H9 (cell line): ENCODE measurements at regions not wholly inside any gene's neighbourhood (a gene's known extent, or its start where the extent isn't known, plus 50 kb on each side); places are given as distances from the start of the nearest gene placed in this dataset.

Experiments used
- DNase-seq: peaks from one replicate; pipeline ENCODE4 v3.0.0-alpha.2; 2017
- H2AFZ ChIP-seq: one replicate; pipeline ENCODE4 v1.6.1; 2013; ENCODE audit warnings: mild to moderate bottlenecking, low read length, control low read depth, moderate library complexity
- H2AK5ac ChIP-seq: 2 replicates; pipeline ENCODE4 v1.6.1; 2013; ENCODE audit warnings: low read length, control low read depth, mixed read lengths; ENCODE audit not compliant: insufficient read length
- H2BK120ac ChIP-seq: one replicate; pipeline ENCODE4 v1.6.1; 2013; ENCODE audit warnings: low read depth, mild to moderate bottlenecking, low read length, control low read depth, inconsistent platforms; ENCODE audit not compliant: poor library complexity, severe bottlenecking
- H2BK12ac ChIP-seq: 2 replicates; pipeline ENCODE4 v1.6.1; 2013; ENCODE audit warnings: low read length, control low read depth, mixed read lengths, low read depth; ENCODE audit not compliant: insufficient read length
- H2BK15ac ChIP-seq: 2 replicates; pipeline ENCODE4 v1.6.1; 2013; ENCODE audit warnings: low read depth, low read length, control low read depth
- H2BK20ac ChIP-seq: one replicate; pipeline ENCODE4 v1.6.1; 2013; ENCODE audit warnings: low read depth, mild to moderate bottlenecking, low read length, control low read depth, inconsistent platforms; ENCODE audit not compliant: poor library complexity, severe bottlenecking
- H2BK5ac ChIP-seq: 2 replicates; pipeline ENCODE4 v1.6.1; 2013; ENCODE audit warnings: low read length, control low read depth, mixed read lengths; ENCODE audit not compliant: insufficient read length
- H3K14ac ChIP-seq: 2 replicates; pipeline ENCODE4 v1.6.1; 2013; ENCODE audit warnings: low read length, control low read depth; ENCODE audit not compliant: insufficient read depth
- H3K18ac ChIP-seq: 2 replicates; pipeline ENCODE4 v1.6.1; 2013; ENCODE audit warnings: low read depth, mild to moderate bottlenecking, mixed read lengths, low read length, control low read depth; ENCODE audit not compliant: insufficient read length
- H3K23ac ChIP-seq: 2 replicates; pipeline ENCODE4 v1.6.1; 2013; ENCODE audit warnings: low read length, control low read depth, mixed read lengths, low read depth; ENCODE audit not compliant: insufficient read length
- H3K23me2 ChIP-seq: 2 replicates; pipeline ENCODE4 v1.6.1; 2013; ENCODE audit warnings: low read depth, mild to moderate bottlenecking, mixed read lengths, low read length, control low read depth; ENCODE audit not compliant: insufficient read length, poor library complexity, severe bottlenecking
- H3K27ac ChIP-seq: 2 replicates; pipeline ENCODE4 v1.5.1; 2013; ENCODE audit warnings: low read length, control low read depth, mixed read lengths, low read depth; ENCODE audit not compliant: insufficient read length
- H3K27me3 ChIP-seq: 2 replicates; pipeline ENCODE4 v1.6.1; 2013; ENCODE audit warnings: low read length, control low read depth, inconsistent platforms; ENCODE audit not compliant: insufficient read depth
- H3K4ac ChIP-seq: 2 replicates; pipeline ENCODE4 v1.6.1; 2013; ENCODE audit warnings: low read depth, mild to moderate bottlenecking, control low read depth, inconsistent platforms, low read length, moderate library complexity
- H3K4me1 ChIP-seq: 2 replicates; pipeline ENCODE4 v1.6.1; 2013; ENCODE audit warnings: low read length, control low read depth, inconsistent platforms; ENCODE audit not compliant: insufficient read depth
- H3K4me2 ChIP-seq: 2 replicates; pipeline ENCODE4 v1.6.1; 2013; ENCODE audit warnings: low read length, control low read depth, mixed read lengths; ENCODE audit not compliant: insufficient read length, insufficient read depth
- H3K56ac ChIP-seq: 2 replicates; pipeline ENCODE4 v1.6.1; 2013; ENCODE audit warnings: low read depth, mild to moderate bottlenecking, mixed read lengths, low read length, control low read depth; ENCODE audit not compliant: insufficient read length
- H3K79me1 ChIP-seq: 2 replicates; pipeline ENCODE4 v1.6.1; 2013; ENCODE audit warnings: low read depth, mild to moderate bottlenecking, moderate library complexity, low read length, control low read depth, inconsistent platforms; ENCODE audit not compliant: insufficient read depth, poor library complexity, severe bottlenecking
- H3K79me2 ChIP-seq: 2 replicates; pipeline ENCODE4 v1.6.1; 2013; ENCODE audit warnings: low read length, control low read depth, inconsistent platforms; ENCODE audit not compliant: insufficient read depth
- H3K9ac ChIP-seq: 2 replicates; pipeline ENCODE4 v1.6.1; 2013; ENCODE audit warnings: low read length, control low read depth, mixed read lengths; ENCODE audit not compliant: insufficient read length; ENCODE audit errors: extremely low read depth
- H3K9me3 ChIP-seq: one replicate; pipeline ENCODE4 v1.6.1; 2013; ENCODE audit warnings: low read depth, low read length, inconsistent platforms; ENCODE audit not compliant: control insufficient read depth
- H3T11ph ChIP-seq: one replicate; pipeline ENCODE4 v1.6.1; 2013; ENCODE audit warnings: mild to moderate bottlenecking, low read length, control low read depth, inconsistent platforms
- H4K20me1 ChIP-seq: one replicate; pipeline ENCODE4 v1.6.1; 2013; ENCODE audit not compliant: control insufficient read depth, insufficient read length, insufficient read depth
- H4K5ac ChIP-seq: 2 replicates; pipeline ENCODE4 v1.6.1; 2013; ENCODE audit warnings: low read depth, mild to moderate bottlenecking, mixed read lengths, low read length, control low read depth; ENCODE audit not compliant: insufficient read length
- H4K8ac ChIP-seq: replicated peaks from 2 replicates; pipeline ENCODE4 v1.6.1; 2013; ENCODE audit warnings: low read length, control low read depth, mixed read lengths, low read depth; ENCODE audit not compliant: insufficient read length
- H4K91ac ChIP-seq: 2 replicates; pipeline ENCODE4 v1.6.1; 2013; ENCODE audit warnings: low read depth, mild to moderate bottlenecking, moderate library complexity, mixed read lengths, low read length, control low read depth; ENCODE audit not compliant: insufficient read length
- H3K27ac Mint-ChIP-seq, 3 experiments: 2 replicates in 2 of 3; 3 replicates in 1 of 3; pipeline ENCODE4 v1.8.0; 2020 to 2021; ENCODE audit warnings: mixed read lengths in 3 of 3, mild to moderate bottlenecking in 1 of 3, moderate library complexity in 1 of 3
- H3K27me3 Mint-ChIP-seq: 2 replicates; pipeline ENCODE4 v1.8.0; 2021; ENCODE audit warnings: low read depth, mild to moderate bottlenecking, moderate library complexity, mixed read lengths
- H3K36me3 Mint-ChIP-seq, 3 experiments: 2 replicates in 2 of 3; 3 replicates in 1 of 3; pipeline ENCODE4 v1.8.0; 2020 to 2021; ENCODE audit warnings: low read depth in 3 of 3, mixed read lengths in 3 of 3; ENCODE audit not compliant: insufficient read depth in 1 of 3
- H3K4me1 Mint-ChIP-seq, 2 experiments: 2 replicates each; pipeline ENCODE4 v1.8.0; 2020; ENCODE audit warnings: mixed read lengths in 2 of 2
- H3K4me3 Mint-ChIP-seq, 2 experiments: 2 replicates in 1 of 2; 3 replicates in 1 of 2; pipeline ENCODE4 v1.8.0; 2020 to 2021; ENCODE audit warnings: mild to moderate bottlenecking in 2 of 2, mixed read lengths in 2 of 2, moderate library complexity in 1 of 2
- H3K9me3 Mint-ChIP-seq, 2 experiments: 2 replicates in 1 of 2; 3 replicates in 1 of 2; pipeline ENCODE4 v1.8.0; 2020; ENCODE audit warnings: mild to moderate bottlenecking in 2 of 2, mixed read lengths in 2 of 2, moderate library complexity in 1 of 2
- whole genome bisulfite sequencing: extraction: QIAGEN DNeasy Blood & Tissue Kit; methylation state at CpG from one replicate; pipeline ENCODE4 v1.1.7; 2013; ENCODE audit warnings: missing lambda C conversion rate, low lambda C conversion rate, mixed read lengths; ENCODE audit not compliant: insufficient read length; ENCODE audit errors: extremely low coverage; 5-methylcytosine and 5-hydroxymethylcytosine counted together
- TF ChIP-seq, protein P1 (sequence below): fragments of 200-600 bp; sonication (generic); conservative IDR thresholded peaks from 3 replicates; pipeline ENCODE4 v1.8.0; 2021; ENCODE audit warnings: antibody characterized with exemption, mild to moderate bottlenecking

GRCh38 chr19:31444931-31445330 is 95.7 kb upstream of the TSHZ3 start:
- H3K9ac ChIP-seq = no peak overlapping the region
- H3K18ac ChIP-seq = no peak overlapping the region
- H3K9me3 ChIP-seq = no peaks in the 10 kb centered on the region
- H3T11ph ChIP-seq = no peak overlapping the region
- H3K4me2 ChIP-seq = no peak overlapping the region
- no peak overlapping the region for H3K4me3 Mint-ChIP-seq
- no peak overlapping the region for H3K56ac ChIP-seq
- no peaks in the 10 kb centered on the region for H3K27me3 Mint-ChIP-seq
- H4K8ac ChIP-seq = no peak overlapping the region
- H3K79me1 ChIP-seq = no peaks in the 10 kb centered on the region
- H3K23me2 ChIP-seq = no peaks in the 10 kb centered on the region
- H3K27me3 ChIP-seq = no peaks in the 10 kb centered on the region
- H2BK120ac ChIP-seq = no peak overlapping the region
- H3K36me3 Mint-ChIP-seq = peaks cover 3 to 7% (median 4%) of the 10 kb centered on the region in 3 experiments
- no peak overlapping the region for H4K91ac ChIP-seq
- no peak overlapping the region for H2AFZ ChIP-seq
- no CpG with 5 or more reads among the region's 4 CpGs for WGBS
- H3K4ac ChIP-seq = no peak overlapping the region
- no peak overlapping the region for H4K5ac ChIP-seq
- no peak overlapping the region for H3K27ac ChIP-seq
- no peak overlapping the region for H2AK5ac ChIP-seq
- TF ChIP-seq, protein P1, sequence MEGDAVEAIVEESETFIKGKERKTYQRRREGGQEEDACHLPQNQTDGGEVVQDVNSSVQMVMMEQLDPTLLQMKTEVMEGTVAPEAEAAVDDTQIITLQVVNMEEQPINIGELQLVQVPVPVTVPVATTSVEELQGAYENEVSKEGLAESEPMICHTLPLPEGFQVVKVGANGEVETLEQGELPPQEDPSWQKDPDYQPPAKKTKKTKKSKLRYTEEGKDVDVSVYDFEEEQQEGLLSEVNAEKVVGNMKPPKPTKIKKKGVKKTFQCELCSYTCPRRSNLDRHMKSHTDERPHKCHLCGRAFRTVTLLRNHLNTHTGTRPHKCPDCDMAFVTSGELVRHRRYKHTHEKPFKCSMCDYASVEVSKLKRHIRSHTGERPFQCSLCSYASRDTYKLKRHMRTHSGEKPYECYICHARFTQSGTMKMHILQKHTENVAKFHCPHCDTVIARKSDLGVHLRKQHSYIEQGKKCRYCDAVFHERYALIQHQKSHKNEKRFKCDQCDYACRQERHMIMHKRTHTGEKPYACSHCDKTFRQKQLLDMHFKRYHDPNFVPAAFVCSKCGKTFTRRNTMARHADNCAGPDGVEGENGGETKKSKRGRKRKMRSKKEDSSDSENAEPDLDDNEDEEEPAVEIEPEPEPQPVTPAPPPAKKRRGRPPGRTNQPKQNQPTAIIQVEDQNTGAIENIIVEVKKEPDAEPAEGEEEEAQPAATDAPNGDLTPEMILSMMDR = no peak
- no peak overlapping the region for H2BK15ac ChIP-seq
- H3K23ac ChIP-seq = no peak overlapping the region
- H2BK5ac ChIP-seq = no peak overlapping the region
- no peaks in the 10 kb centered on the region for H3K79me2 ChIP-seq
- no peak overlapping the region for H2BK20ac ChIP-seq
- H3K27ac Mint-ChIP-seq = no peak overlapping the region
- no peaks in the 10 kb centered on the region for H4K20me1 ChIP-seq
- H3K9me3 Mint-ChIP-seq = peaks cover 10 to 11% of the 10 kb centered on the region in 2 experiments; a peak in 3 of 5 replicates
- H3K4me1 ChIP-seq = no peaks in the 10 kb centered on the region
- no peaks in the 10 kb centered on the region for H3K4me1 Mint-ChIP-seq
- DNase-seq = no peak
- no peak overlapping the region for H2BK12ac ChIP-seq
- H3K14ac ChIP-seq = no peak overlapping the region
